Neural progenitor cell (in vitro differentiated cells): ENCODE measurements at regions not wholly inside any gene's neighbourhood (a gene's known extent, or its start where the extent isn't known, plus 50 kb on each side); places are given as distances from the start of the nearest gene placed in this dataset.

Source experiments
- DNase-seq: peaks from one replicate; pipeline ENCODE4 v3.0.0-alpha.2; 2016; ENCODE audit warnings: low spot score
- H2AFZ ChIP-seq: fragments of 200-600 bp; sonication (generic); replicated peaks from 2 replicates; pipeline ENCODE4 v1.6.1; 2016; ENCODE audit warnings: antibody characterized with exemption
- H3F3A ChIP-seq: fragments of 200-600 bp; sonication (generic); 2 replicates; pipeline ENCODE4 v1.6.1; 2016; ENCODE audit warnings: antibody characterized with exemption, low read depth
- H3K27ac ChIP-seq: fragments of 200-600 bp; sonication (generic); 2 replicates; pipeline ENCODE4 v1.5.1; 2016; ENCODE audit warnings: mild to moderate bottlenecking
- H3K27me3 ChIP-seq: fragments of 200-600 bp; sonication (generic); 2 replicates; pipeline ENCODE4 v1.6.1; 2016; ENCODE audit warnings: mild to moderate bottlenecking, moderate library complexity
- H3K36me3 ChIP-seq: fragments of 200-600 bp; sonication (generic); 2 replicates; pipeline ENCODE4 v1.5.1; 2016
- H3K4me1 ChIP-seq: fragments of 200-600 bp; sonication (generic); 2 replicates; pipeline ENCODE4 v1.6.1; 2016; ENCODE audit warnings: mixed run types
- H3K4me2 ChIP-seq: fragments of 200-600 bp; sonication (generic); 2 replicates; pipeline ENCODE4 v1.6.1; 2016
- H3K4me3 ChIP-seq: fragments of 200-600 bp; sonication (generic); 2 replicates; pipeline ENCODE4 v1.5.1; 2016
- H3K79me2 ChIP-seq: fragments of 200-600 bp; sonication (generic); 2 replicates; pipeline ENCODE4 v1.6.1; 2016; ENCODE audit warnings: low read depth
- H3K9ac ChIP-seq: fragments of 200-600 bp; sonication (generic); 2 replicates; pipeline ENCODE4 v1.6.1; 2016
- H3K9me3 ChIP-seq: fragments of 200-600 bp; sonication (generic); 2 replicates; pipeline ENCODE4 v1.5.1; 2016; ENCODE audit warnings: low read depth
- H4K20me1 ChIP-seq: fragments of 200-600 bp; sonication (generic); 2 replicates; pipeline ENCODE4 v1.6.1; 2016; ENCODE audit warnings: low read depth
- H3K27ac Mint-ChIP-seq: 3 replicates; pipeline ENCODE4 v1.8.0; 2021; ENCODE audit warnings: mixed read lengths
- H3K27me3 Mint-ChIP-seq: 2 replicates; pipeline ENCODE4 v1.8.0; 2022; ENCODE audit warnings: low read depth, mild to moderate bottlenecking, inconsistent platforms, moderate library complexity, mixed read lengths; ENCODE audit not compliant: insufficient read depth
- H3K36me3 Mint-ChIP-seq: 3 replicates; pipeline ENCODE4 v1.8.0; 2021; ENCODE audit warnings: mixed read lengths
- H3K4me1 Mint-ChIP-seq: 3 replicates; pipeline ENCODE4 v1.8.0; 2021; ENCODE audit warnings: mixed read lengths
- H3K4me3 Mint-ChIP-seq: 3 replicates; pipeline ENCODE4 v1.8.0; 2021; ENCODE audit warnings: mild to moderate bottlenecking, moderate library complexity, mixed read lengths
- H3K9me3 Mint-ChIP-seq: 3 replicates; pipeline ENCODE4 v1.8.0; 2020; ENCODE audit warnings: mixed read lengths
- EZH2 ChIP-seq: fragments of 200-600 bp; sonication (generic); IDR thresholded peaks from 2 replicates; pipeline ENCODE4 v1.6.1; 2017; ENCODE audit warnings: antibody characterized with exemption, mild to moderate bottlenecking, moderate library complexity
- EZH2phosphoT487 ChIP-seq: fragments of 200-600 bp; sonication (generic); IDR thresholded peaks from 2 replicates; pipeline ENCODE4 v1.6.1; 2017; ENCODE audit warnings: antibody characterized with exemption
- TF ChIP-seq, protein P1 (sequence below): fragments of 200-600 bp; sonication (generic); IDR thresholded peaks from 2 replicates; pipeline ENCODE4 v1.5.1; 2017; ENCODE audit warnings: antibody characterized with exemption, mild to moderate bottlenecking

DNA sequence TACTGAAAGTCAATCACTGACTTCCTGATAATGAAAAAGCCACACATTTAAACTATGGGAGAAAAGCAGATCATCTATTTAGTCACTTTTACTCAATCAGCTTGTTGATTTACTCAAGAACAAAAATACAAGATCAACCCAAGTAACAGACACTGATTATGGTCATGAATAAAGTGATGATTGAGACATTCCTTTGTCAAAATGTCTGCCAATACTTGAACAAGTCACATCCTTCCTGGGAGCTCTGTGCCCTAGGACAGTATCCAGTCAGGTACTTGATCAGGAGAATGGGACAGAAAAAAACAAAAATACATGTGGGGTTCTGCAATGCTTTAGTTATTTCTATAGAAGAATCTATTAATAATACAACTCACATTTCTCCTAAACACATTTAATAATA lies 150.0 kb upstream of the NEBL start:
- H3K27me3 ChIP-seq, result no peaks in the 10 kb centered on the region
- H3K9me3 ChIP-seq, result no peaks in the 10 kb centered on the region
- peaks cover 24% of the 10 kb centered on the region for H3K4me1 ChIP-seq
- no peaks in the 10 kb centered on the region for H4K20me1 ChIP-seq
- no peak overlapping the region for H3K27ac ChIP-seq
- H3K4me3 Mint-ChIP-seq, result no peak overlapping the region
- peaks cover 37% of the 10 kb centered on the region for H3K9me3 Mint-ChIP-seq
- no peak overlapping the region for H3K9ac ChIP-seq
- TF ChIP-seq EZH2 (no peak), EZH2phosphoT487 (no peak)
- TF ChIP-seq, protein P1, sequence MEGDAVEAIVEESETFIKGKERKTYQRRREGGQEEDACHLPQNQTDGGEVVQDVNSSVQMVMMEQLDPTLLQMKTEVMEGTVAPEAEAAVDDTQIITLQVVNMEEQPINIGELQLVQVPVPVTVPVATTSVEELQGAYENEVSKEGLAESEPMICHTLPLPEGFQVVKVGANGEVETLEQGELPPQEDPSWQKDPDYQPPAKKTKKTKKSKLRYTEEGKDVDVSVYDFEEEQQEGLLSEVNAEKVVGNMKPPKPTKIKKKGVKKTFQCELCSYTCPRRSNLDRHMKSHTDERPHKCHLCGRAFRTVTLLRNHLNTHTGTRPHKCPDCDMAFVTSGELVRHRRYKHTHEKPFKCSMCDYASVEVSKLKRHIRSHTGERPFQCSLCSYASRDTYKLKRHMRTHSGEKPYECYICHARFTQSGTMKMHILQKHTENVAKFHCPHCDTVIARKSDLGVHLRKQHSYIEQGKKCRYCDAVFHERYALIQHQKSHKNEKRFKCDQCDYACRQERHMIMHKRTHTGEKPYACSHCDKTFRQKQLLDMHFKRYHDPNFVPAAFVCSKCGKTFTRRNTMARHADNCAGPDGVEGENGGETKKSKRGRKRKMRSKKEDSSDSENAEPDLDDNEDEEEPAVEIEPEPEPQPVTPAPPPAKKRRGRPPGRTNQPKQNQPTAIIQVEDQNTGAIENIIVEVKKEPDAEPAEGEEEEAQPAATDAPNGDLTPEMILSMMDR, result no peak
- H3K36me3 Mint-ChIP-seq, result peaks cover 24% of the 10 kb centered on the region
- no peaks in the 10 kb centered on the region for H3K36me3 ChIP-seq
- H3K4me2 ChIP-seq, result no peak overlapping the region
- H2AFZ ChIP-seq, result no peak overlapping the region
- peaks cover 5% of the 10 kb centered on the region for H3K4me1 Mint-ChIP-seq
- H3K27ac Mint-ChIP-seq, result no peak overlapping the region
- no peak overlapping the region for H3K4me3 ChIP-seq
- DNase-seq, result no peak
- H3F3A ChIP-seq, result peaks cover 14% of the 10 kb centered on the region
- no peaks in the 10 kb centered on the region for H3K27me3 Mint-ChIP-seq
- peaks cover 53% of the 10 kb centered on the region for H3K79me2 ChIP-seq

DNA sequence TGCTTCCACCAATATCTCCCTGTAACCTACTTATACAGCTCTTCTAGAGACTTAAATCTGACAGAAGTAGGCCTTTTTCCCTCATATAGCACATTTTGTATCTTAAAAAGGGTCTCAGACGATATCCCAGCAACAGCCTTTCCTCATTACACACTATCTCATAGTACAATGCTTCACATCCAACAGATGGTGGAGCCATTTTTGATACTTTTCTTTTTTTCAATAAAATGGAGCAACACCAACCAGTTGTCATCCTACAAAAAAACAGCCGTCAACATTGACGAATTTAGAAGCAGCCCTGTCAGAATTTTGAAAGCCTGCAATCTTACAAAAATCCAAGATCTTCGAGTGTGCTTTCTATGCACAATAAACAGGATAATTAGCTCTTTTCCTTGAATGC lies 145.9 kb upstream of the NEBL start:
- Histone ChIP-seq H3K4me3 (no peak overlapping the region), H3K4me1 (peaks cover 24% of the 10 kb centered on the region), H2AFZ (peak overlapping the region; percentile 7), H3K4me2 (peak overlapping the region; percentile 42), H3K9ac (no peak overlapping the region), H3F3A (peaks cover 14% of the 10 kb centered on the region), H3K27ac (peak overlapping the region; percentile 89), H3K27me3 (no peaks in the 10 kb centered on the region), H4K20me1 (no peaks in the 10 kb centered on the region), H3K79me2 (peaks cover 51% of the 10 kb centered on the region), H3K9me3 (no peaks in the 10 kb centered on the region), H3K36me3 (no peaks in the 10 kb centered on the region)
- TF ChIP-seq EZH2, result no peak
- TF ChIP-seq, protein P1, result peak; percentile 9
- Mint-ChIP-seq H3K4me3 (no peak overlapping the region), H3K27ac (no peak overlapping the region), H3K36me3 (peaks cover 28% of the 10 kb centered on the region), H3K9me3 (peaks cover 21% of the 10 kb centered on the region), H3K27me3 (no peaks in the 10 kb centered on the region), H3K4me1 (no peaks in the 10 kb centered on the region)
- no peak for DNase-seq

DNA sequence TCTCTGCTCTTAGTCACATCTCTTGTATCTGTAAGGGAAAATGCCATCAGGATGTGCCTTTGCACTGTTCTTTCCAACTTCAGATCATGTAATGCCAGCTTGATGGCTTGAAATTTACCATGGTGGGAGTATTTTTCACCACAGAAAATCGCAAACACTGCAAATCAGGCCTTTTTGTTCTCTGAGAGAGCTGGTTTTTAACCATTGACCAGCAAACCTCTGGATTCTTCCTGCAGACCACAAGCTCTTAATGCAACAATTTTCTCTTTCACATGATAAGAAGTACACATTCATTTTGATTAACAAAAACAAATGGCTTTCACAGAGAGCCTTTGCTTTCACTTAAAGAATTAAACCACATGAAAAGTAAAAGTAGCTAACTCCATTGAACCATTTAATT lies 145.4 kb upstream of the NEBL start:
- H3K9me3 ChIP-seq, result no peaks in the 10 kb centered on the region
- H3K27me3 ChIP-seq, result no peaks in the 10 kb centered on the region
- H3K27ac ChIP-seq, result peak overlapping the region; percentile 89
- no peak overlapping the region for H3K9ac ChIP-seq
- H3K4me2 ChIP-seq, result peak overlapping the region; percentile 42
- peaks cover 25% of the 10 kb centered on the region for H3K4me1 ChIP-seq
- Mint-ChIP-seq H3K27me3 (no peaks in the 10 kb centered on the region), H3K4me1 (no peaks in the 10 kb centered on the region), H3K36me3 (peaks cover 28% of the 10 kb centered on the region), H3K9me3 (peaks cover 25% of the 10 kb centered on the region), H3K4me3 (no peak overlapping the region), H3K27ac (no peak overlapping the region)
- H2AFZ ChIP-seq, result peak overlapping the region; percentile 7
- TF ChIP-seq, protein P1, result no peak
- TF ChIP-seq EZH2phosphoT487 (no peak), EZH2 (no peak)
- peaks cover 14% of the 10 kb centered on the region for H3F3A ChIP-seq
- DNase-seq, result no peak
- H4K20me1 ChIP-seq, result no peaks in the 10 kb centered on the region
- peaks cover 51% of the 10 kb centered on the region for H3K79me2 ChIP-seq
- no peaks in the 10 kb centered on the region for H3K36me3 ChIP-seq
- H3K4me3 ChIP-seq, result no peak overlapping the region
